Liver (tissue), 7 donors: ENCODE measurements at regions not wholly inside any gene's neighbourhood (a gene's known extent, or its start where the extent isn't known, plus 50 kb on each side); places are given as distances from the start of the nearest gene placed in this dataset.

Experiments used
- DNase-seq: peaks from one replicate; pipeline ENCODE4 v3.0.0-alpha.2; 2017; ENCODE audit warnings: low spot score
- H3K27ac ChIP-seq, 2 donors: one replicate each; pipeline ENCODE4 v1.7.0; 2013; ENCODE audit warnings: inconsistent platforms in 2 of 2, low read length in 2 of 2, control low read depth in 1 of 2, low read depth in 1 of 2, mild to moderate bottlenecking in 1 of 2
- H3K27me3 ChIP-seq, 4 donors: one replicate each; pipeline versions ENCODE4 v1.6.1 to v1.7.0; 2013; ENCODE audit warnings: low read length in 3 of 4, inconsistent platforms in 1 of 4, mild to moderate bottlenecking in 1 of 4, moderate library complexity in 1 of 4; ENCODE audit not compliant: control insufficient read depth in 4 of 4, insufficient read depth in 4 of 4
- H3K36me3 ChIP-seq, 4 donors: one replicate each; pipeline versions ENCODE4 v1.6.1 to v1.7.0; 2013; ENCODE audit warnings: low read length in 3 of 4, mild to moderate bottlenecking in 3 of 4, low read depth in 1 of 4, moderate library complexity in 1 of 4; ENCODE audit not compliant: control insufficient read depth in 4 of 4, insufficient read depth in 3 of 4
- H3K4me1 ChIP-seq, 4 donors: one replicate each; pipeline versions ENCODE4 v1.6.1 to v1.7.0; 2013; ENCODE audit warnings: low read length in 3 of 4, mild to moderate bottlenecking in 3 of 4, moderate library complexity in 1 of 4; ENCODE audit not compliant: control insufficient read depth in 4 of 4, insufficient read depth in 4 of 4
- H3K4me3 ChIP-seq, 3 donors: one replicate each; pipeline versions ENCODE4 v1.6.1 to v1.7.0; 2013; ENCODE audit warnings: low read length in 3 of 3, control low read depth in 1 of 3, low read depth in 1 of 3, mild to moderate bottlenecking in 1 of 3
- H3K9ac ChIP-seq, 2 donors: one replicate each; pipeline ENCODE4 v1.7.0; 2013; ENCODE audit warnings: low read length in 2 of 2, mild to moderate bottlenecking in 2 of 2, moderate library complexity in 2 of 2, control low read depth in 1 of 2, low read depth in 1 of 2
- H3K9me3 ChIP-seq, 4 donors: one replicate each; pipeline versions ENCODE4 v1.6.1 to v1.7.0; 2013; ENCODE audit warnings: low read length in 3 of 4; ENCODE audit not compliant: control insufficient read depth in 4 of 4
- EGR1 ChIP-seq, 2 donors: IDR thresholded peaks; 2 replicates each; pipeline ENCODE4 v1.6.1; 2016 to 2018; ENCODE audit warnings: antibody characterized with exemption in 2 of 2, low read depth in 2 of 2
- FOXA1 ChIP-seq: IDR thresholded peaks from 2 replicates; pipeline ENCODE4 v1.6.1; 2016; ENCODE audit warnings: antibody characterized with exemption
- HNF4A ChIP-seq, 2 donors: conservative IDR thresholded peaks; 2 replicates each; pipeline ENCODE4 v1.6.1; 2016; ENCODE audit warnings: antibody characterized with exemption in 2 of 2, mild to moderate bottlenecking in 2 of 2
- HNF4G ChIP-seq: IDR thresholded peaks from 2 replicates; pipeline ENCODE4 v1.6.1; 2016; ENCODE audit warnings: antibody characterized with exemption
- RAD21 ChIP-seq, 2 donors: IDR thresholded peaks; 2 replicates each; pipeline ENCODE4 v1.6.1; 2016; ENCODE audit warnings: antibody characterized with exemption in 2 of 2, mild to moderate bottlenecking in 2 of 2
- RXRA ChIP-seq, 2 donors: IDR thresholded peaks; 2 replicates each; pipeline ENCODE4 v1.6.1; 2017 to 2018; ENCODE audit warnings: antibody characterized with exemption in 2 of 2, mild to moderate bottlenecking in 1 of 2
- SP1 ChIP-seq: IDR thresholded peaks from 2 replicates; pipeline ENCODE4 v1.6.1; 2018; ENCODE audit warnings: antibody characterized with exemption, mild to moderate bottlenecking
- TAF1 ChIP-seq: conservative IDR thresholded peaks from 2 replicates; pipeline ENCODE4 v1.6.1; 2016; ENCODE audit warnings: antibody characterized with exemption, mild to moderate bottlenecking
- YY1 ChIP-seq: IDR thresholded peaks from 2 replicates; pipeline ENCODE4 v1.6.1; 2016; ENCODE audit warnings: antibody characterized with exemption, mild to moderate bottlenecking
- WGBS: extraction: QIAGEN DNeasy Blood & Tissue Kit; methylation state at CpG from one replicate; pipeline ENCODE4 v1.1.7; 2013; 5-methylcytosine and 5-hydroxymethylcytosine counted together
- TF ChIP-seq, protein P1 (sequence below): IDR thresholded peaks from 2 replicates; pipeline ENCODE4 v1.6.1; 2016; ENCODE audit warnings: antibody characterized with exemption, mild to moderate bottlenecking
- TF ChIP-seq, protein P2 (sequence below): IDR thresholded peaks from 2 replicates; pipeline ENCODE4 v1.6.1; 2016; ENCODE audit warnings: antibody characterized with exemption
- TF ChIP-seq, protein P3 (sequence below): IDR thresholded peaks from 2 replicates; pipeline ENCODE4 v1.6.1; 2016; ENCODE audit warnings: antibody characterized with exemption
- donor health status: healthy.
- donor health status: healthy.
- donor health status: healthy.
- donor health status: healthy.

DNA sequence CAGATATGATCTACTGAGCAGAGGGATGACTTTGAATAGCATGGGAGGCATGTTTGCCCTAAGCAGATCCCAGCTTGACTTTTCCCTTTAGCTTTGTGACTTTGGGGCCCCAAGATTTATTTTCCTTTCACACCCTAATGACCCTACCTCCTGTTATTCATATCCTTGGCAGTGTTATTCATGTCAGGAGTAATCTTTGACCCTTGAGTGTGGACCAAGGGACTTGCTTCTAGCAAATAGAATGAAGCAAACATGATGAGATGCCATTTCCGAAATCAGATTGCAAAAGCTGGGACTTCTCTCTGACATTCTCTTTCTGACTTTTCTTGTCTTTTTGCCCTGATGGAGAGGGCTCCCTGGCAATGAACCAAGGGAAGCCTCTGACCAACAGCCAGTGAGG, 415.4 kb upstream of the PROK2 start (continued):
- TF ChIP-seq, protein P1, sequence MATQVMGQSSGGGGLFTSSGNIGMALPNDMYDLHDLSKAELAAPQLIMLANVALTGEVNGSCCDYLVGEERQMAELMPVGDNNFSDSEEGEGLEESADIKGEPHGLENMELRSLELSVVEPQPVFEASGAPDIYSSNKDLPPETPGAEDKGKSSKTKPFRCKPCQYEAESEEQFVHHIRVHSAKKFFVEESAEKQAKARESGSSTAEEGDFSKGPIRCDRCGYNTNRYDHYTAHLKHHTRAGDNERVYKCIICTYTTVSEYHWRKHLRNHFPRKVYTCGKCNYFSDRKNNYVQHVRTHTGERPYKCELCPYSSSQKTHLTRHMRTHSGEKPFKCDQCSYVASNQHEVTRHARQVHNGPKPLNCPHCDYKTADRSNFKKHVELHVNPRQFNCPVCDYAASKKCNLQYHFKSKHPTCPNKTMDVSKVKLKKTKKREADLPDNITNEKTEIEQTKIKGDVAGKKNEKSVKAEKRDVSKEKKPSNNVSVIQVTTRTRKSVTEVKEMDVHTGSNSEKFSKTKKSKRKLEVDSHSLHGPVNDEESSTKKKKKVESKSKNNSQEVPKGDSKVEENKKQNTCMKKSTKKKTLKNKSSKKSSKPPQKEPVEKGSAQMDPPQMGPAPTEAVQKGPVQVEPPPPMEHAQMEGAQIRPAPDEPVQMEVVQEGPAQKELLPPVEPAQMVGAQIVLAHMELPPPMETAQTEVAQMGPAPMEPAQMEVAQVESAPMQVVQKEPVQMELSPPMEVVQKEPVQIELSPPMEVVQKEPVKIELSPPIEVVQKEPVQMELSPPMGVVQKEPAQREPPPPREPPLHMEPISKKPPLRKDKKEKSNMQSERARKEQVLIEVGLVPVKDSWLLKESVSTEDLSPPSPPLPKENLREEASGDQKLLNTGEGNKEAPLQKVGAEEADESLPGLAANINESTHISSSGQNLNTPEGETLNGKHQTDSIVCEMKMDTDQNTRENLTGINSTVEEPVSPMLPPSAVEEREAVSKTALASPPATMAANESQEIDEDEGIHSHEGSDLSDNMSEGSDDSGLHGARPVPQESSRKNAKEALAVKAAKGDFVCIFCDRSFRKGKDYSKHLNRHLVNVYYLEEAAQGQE, result no peak
- TF ChIP-seq FOXA1 (no peak), TAF1 (no peak), RXRA (IDR thresholded peaks at IDR 0.05) (peak; percentile 32 to 46)

DNA sequence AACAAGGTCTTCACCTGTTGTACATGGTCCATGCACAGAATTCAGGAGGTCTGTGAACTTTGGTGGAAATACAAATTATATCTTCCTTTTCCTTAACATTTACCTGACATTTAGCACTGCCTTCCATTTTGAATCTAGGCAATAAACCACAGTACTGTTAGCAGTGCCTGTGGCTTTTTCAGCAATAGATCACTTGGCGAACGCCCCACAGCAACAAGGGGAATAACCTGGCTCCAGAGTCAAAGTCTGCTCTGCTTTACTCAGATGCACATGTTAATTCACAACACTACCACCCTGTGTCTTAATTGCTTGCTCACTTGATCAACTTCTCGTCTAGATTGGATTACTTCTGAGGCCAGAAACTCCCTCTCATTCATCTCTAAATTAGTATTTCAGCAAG, 414.6 kb upstream of the PROK2 start:
- 42% methylated on average over 3 of the region's 3 CpGs for WGBS
- Histone ChIP-seq H3K27me3 (no peaks in the 10 kb centered on the region), H3K9me3 (peaks cover 0 to 4% (median 0%) of the 10 kb centered on the region in 4 donors), H3K4me1 (peaks cover 0 to 12% (median 3%) of the 10 kb centered on the region in 4 donors), H3K36me3 (no peaks in the 10 kb centered on the region), H3K27ac (no peak overlapping the region), H3K4me3 (no peak overlapping the region), H3K9ac (no peak overlapping the region)
- TF ChIP-seq, protein P2, sequence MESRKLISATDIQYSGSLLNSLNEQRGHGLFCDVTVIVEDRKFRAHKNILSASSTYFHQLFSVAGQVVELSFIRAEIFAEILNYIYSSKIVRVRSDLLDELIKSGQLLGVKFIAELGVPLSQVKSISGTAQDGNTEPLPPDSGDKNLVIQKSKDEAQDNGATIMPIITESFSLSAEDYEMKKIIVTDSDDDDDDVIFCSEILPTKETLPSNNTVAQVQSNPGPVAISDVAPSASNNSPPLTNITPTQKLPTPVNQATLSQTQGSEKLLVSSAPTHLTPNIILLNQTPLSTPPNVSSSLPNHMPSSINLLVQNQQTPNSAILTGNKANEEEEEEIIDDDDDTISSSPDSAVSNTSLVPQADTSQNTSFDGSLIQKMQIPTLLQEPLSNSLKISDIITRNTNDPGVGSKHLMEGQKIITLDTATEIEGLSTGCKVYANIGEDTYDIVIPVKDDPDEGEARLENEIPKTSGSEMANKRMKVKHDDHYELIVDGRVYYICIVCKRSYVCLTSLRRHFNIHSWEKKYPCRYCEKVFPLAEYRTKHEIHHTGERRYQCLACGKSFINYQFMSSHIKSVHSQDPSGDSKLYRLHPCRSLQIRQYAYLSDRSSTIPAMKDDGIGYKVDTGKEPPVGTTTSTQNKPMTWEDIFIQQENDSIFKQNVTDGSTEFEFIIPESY, result no peak
- TF ChIP-seq RXRA (IDR thresholded peaks at IDR 0.05), result peak in 1 of 2 donors; percentile 34
- TF ChIP-seq YY1, result peak; percentile 56
- TF ChIP-seq, protein P1, result peak; percentile 22
- TF ChIP-seq HNF4A (conservative IDR thresholded peaks at IDR 0.05), result peak; percentile 66 to 70
- no peak for TF ChIP-seq EGR1 (IDR thresholded peaks at IDR 0.05; ENCODE audit: low read depth in 2 of 2)
- peak; percentile 9 for TF ChIP-seq HNF4G
- TF ChIP-seq, protein P3, sequence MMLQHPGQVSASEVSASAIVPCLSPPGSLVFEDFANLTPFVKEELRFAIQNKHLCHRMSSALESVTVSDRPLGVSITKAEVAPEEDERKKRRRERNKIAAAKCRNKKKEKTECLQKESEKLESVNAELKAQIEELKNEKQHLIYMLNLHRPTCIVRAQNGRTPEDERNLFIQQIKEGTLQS, result no peak
- peak; percentile 52 for TF ChIP-seq SP1
- TF ChIP-seq FOXA1, result no peak
- peak; percentile 37 to 38 for TF ChIP-seq RAD21 (IDR thresholded peaks at IDR 0.05)
- no peak for DNase-seq
